AG04450 (cell line): ENCODE measurements at regions not wholly inside any gene's neighbourhood (a gene's known extent, or its start where the extent isn't known, plus 50 kb on each side); places are given as distances from the start of the nearest gene placed in this dataset.

Experiments
- CTCF ChIA-PET: fragments of 300-600, 350-600 bp; formaldehyde crosslinking; extraction: SDS; loops from one replicate; lab custom pipeline; 2022; ENCODE audit warnings: antibody characterized with exemption, inconsistent platforms; lab: Charles Lee
- POLR2A ChIA-PET: fragments of 350-600 bp; formaldehyde crosslinking; extraction: SDS; loops from one replicate; lab custom pipeline; 2021; ENCODE audit warnings: antibody characterized with exemption, inconsistent platforms; lab: Yijun Ruan, JAX
- DNase-seq: peaks from one replicate; pipeline ENCODE4 v3.0.0-alpha.2; 2011; ENCODE audit warnings: low read depth, low spot score
- H3K27ac ChIP-seq: one replicate; pipeline ENCODE4 v1.5.1; 2012; ENCODE audit warnings: low read depth, low read length, control low read depth
- H3K27me3 ChIP-seq: one replicate; pipeline ENCODE4 v1.6.0; 2012; ENCODE audit warnings: low read length; ENCODE audit not compliant: control insufficient read depth, insufficient read depth
- H3K4me3 ChIP-seq: 2 replicates; pipeline ENCODE4 v1.5.1; 2011; ENCODE audit warnings: mild to moderate bottlenecking, low read depth, low read length, control low read depth
- H3K9me3 ChIP-seq: 2 replicates; pipeline ENCODE4 v1.5.1; 2012; ENCODE audit warnings: low read length; ENCODE audit not compliant: control insufficient read depth, insufficient read depth
- TF ChIP-seq, protein P1 (sequence below): IDR thresholded peaks from 2 replicates; pipeline ENCODE4 v1.5.1; 2011; ENCODE audit warnings: low read depth, low read length, control low read depth, inconsistent platforms

DNA sequence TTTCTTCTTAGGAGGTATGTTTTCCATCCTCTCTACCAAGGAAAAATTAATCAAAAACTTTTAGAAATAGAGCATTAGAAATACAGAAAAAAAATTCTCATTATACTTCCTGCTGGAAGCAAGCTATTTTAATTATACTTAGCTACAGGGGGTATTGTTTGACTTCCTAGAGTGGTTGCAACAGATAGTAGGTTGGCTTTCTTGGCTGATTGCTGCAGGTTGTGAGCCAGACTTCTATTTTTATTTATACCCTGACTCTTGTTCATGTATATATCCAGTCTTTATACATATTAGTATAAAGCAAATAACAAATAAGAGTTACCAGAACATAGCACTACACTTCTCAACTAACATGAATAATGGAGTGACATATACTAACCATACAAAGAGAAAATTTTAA is 460.8 kb upstream of the REG3G start:
- TF ChIP-seq, protein P1, sequence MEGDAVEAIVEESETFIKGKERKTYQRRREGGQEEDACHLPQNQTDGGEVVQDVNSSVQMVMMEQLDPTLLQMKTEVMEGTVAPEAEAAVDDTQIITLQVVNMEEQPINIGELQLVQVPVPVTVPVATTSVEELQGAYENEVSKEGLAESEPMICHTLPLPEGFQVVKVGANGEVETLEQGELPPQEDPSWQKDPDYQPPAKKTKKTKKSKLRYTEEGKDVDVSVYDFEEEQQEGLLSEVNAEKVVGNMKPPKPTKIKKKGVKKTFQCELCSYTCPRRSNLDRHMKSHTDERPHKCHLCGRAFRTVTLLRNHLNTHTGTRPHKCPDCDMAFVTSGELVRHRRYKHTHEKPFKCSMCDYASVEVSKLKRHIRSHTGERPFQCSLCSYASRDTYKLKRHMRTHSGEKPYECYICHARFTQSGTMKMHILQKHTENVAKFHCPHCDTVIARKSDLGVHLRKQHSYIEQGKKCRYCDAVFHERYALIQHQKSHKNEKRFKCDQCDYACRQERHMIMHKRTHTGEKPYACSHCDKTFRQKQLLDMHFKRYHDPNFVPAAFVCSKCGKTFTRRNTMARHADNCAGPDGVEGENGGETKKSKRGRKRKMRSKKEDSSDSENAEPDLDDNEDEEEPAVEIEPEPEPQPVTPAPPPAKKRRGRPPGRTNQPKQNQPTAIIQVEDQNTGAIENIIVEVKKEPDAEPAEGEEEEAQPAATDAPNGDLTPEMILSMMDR = no peak
- no peaks in the 10 kb centered on the region for H3K27me3 ChIP-seq
- no peaks in the 10 kb centered on the region for H3K9me3 ChIP-seq
- ChIA-PET POLR2A (no interaction called here), CTCF (no interaction called here)
- no peak overlapping the region for H3K4me3 ChIP-seq
- no peak overlapping the region for H3K27ac ChIP-seq
- no peak for DNase-seq

DNA sequence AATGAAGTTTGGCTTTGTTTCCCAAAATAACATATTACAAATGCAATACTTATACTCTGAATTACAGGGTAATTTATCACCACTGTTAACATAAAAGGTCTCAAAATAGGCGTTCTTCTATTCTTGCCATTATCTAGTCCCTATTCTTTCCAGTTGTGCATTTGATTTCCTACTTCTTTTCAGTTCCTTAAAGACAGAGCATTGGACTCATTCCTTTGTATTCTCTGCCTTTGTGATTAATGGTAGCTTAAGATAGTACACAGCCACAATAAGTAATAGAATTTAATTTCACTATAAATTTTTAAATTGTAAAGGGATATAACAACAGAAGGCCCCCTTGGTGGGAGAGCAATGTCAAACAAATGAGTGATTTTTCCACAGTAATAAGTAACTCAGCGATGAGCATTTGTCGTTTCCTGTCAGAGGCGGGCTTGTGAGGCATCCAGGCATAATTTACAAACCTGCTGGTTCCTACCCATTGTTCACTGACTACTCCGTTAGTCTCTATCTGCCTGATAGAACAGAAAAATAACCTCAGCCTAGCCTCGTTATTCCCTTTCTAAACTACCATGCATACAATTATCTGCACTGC is 456.6 kb upstream of the REG3G start:
- no peak overlapping the region for H3K4me3 ChIP-seq
- no peak overlapping the region for H3K27ac ChIP-seq
- H3K27me3 ChIP-seq = no peaks in the 10 kb centered on the region
- TF ChIP-seq, protein P1 = no peak
- CTCF ChIA-PET = no interaction called here
- no peak for DNase-seq
- POLR2A ChIA-PET = no interaction called here
- no peaks in the 10 kb centered on the region for H3K9me3 ChIP-seq

DNA sequence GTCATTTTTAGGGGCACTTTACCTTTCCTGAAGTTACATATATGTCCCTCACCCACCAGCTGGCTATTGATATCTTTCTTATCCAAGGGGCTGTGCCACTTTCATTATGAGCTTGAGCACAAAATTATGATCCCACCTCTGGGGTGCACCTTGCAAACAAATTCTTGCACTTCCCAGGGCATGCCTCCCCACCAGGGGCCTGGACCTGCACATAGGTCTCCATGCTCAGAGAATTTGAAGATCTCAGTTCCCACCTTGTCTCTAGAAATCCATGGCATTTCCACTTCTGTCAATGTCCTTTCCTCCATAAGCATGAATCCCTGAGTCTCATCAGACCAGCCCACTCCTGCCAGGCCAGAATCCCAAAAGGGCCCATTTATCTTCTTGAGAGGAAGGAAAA is 449.1 kb upstream of the REG3G start:
- no peak for DNase-seq
- no peak overlapping the region for H3K4me3 ChIP-seq
- TF ChIP-seq, protein P1 = no peak
- H3K27me3 ChIP-seq = no peaks in the 10 kb centered on the region
- ChIA-PET CTCF (no interaction called here), POLR2A (no interaction called here)
- no peak overlapping the region for H3K27ac ChIP-seq
- peaks cover 3% of the 10 kb centered on the region; the same call in 1 of the 2 replicates for H3K9me3 ChIP-seq

DNA sequence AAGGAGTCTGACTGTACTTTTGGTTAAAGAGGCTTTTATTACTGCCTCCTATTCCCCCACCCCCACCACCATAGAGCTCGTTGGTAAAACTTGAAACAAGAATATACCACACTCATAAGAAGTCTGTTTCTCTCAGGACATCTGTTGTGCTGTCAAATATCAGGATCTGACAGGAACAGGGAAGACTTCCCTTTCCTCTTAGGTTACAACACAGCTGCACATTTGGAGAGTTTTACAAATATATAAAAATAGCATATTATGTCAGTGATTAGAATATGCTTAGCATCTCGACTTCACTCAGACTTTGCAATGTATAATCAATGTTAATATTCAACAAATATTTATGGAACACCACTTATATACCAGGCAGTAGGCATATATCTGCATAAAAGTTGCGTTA is 439.6 kb upstream of the REG3G start:
- no peaks in the 10 kb centered on the region for H3K9me3 ChIP-seq
- H3K27ac ChIP-seq = no peak overlapping the region
- no peak overlapping the region for H3K4me3 ChIP-seq
- DNase-seq = no peak
- CTCF ChIA-PET = interaction anchor here (0.6 kb wide), 1 partner anchor 1390 kb away, joined by 4 read pairs; no protein-coding TSS in a partner anchor
- no peaks in the 10 kb centered on the region for H3K27me3 ChIP-seq
- TF ChIP-seq, protein P1 = no peak
- POLR2A ChIA-PET = no interaction called here

DNA sequence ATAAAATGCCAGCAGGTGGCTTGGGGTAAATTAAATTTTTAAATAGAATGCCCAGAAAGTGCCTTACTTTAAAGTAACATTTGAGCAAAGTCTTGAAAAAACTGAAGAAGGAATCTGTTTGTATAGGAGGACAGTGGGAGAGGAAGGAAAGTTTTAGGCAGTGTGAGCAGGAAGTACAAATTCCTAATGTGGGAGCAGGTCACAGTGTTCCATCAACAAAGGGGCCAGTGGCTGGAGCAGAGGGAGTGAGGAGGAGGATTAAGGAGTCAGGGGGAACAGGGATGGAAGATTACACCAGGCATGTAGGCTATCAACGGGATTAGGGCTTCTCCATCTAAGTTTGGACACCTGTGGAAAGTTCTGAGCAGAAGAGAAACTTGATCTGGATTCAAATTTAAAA is 439.2 kb upstream of the REG3G start:
- CTCF ChIA-PET = interaction anchor here (0.6 kb wide), 1 partner anchor 1391 kb away, joined by 4 read pairs; no protein-coding TSS in a partner anchor
- no peak overlapping the region for H3K4me3 ChIP-seq
- H3K27ac ChIP-seq = no peak overlapping the region
- DNase-seq = no peak
- TF ChIP-seq, protein P1 = no peak
- no peaks in the 10 kb centered on the region for H3K9me3 ChIP-seq
- POLR2A ChIA-PET = no interaction called here
- no peaks in the 10 kb centered on the region for H3K27me3 ChIP-seq
